OCI-LY7 (cell line): ENCODE measurements at regions not wholly inside any gene's neighbourhood (a gene's known extent, or its start where the extent isn't known, plus 50 kb on each side); places are given as distances from the start of the nearest gene placed in this dataset.

Source experiments
- BruUV-seq: library from RNA; stranded (reverse); fragments of 400-500 nt; replicated peaks from 2 replicates; lab custom pipeline; 2021; lab: Mats Ljungman, UMichigan
- CTCF ChIA-PET: fragments of 300-600 bp; sonication (Branson Sonifier 250); formaldehyde crosslinking; loops from one replicate; lab custom pipeline; 2022; ENCODE audit warnings: antibody characterized with exemption; ENCODE audit not compliant: unreplicated experiment; lab: Charles Lee
- POLR2A ChIA-PET: fragments of 300-600 bp; sonication (Branson Sonifier 250); formaldehyde crosslinking; loops from one replicate; lab custom pipeline; 2022; ENCODE audit warnings: antibody characterized with exemption; lab: Charles Lee
- DNase-seq: peaks from one replicate; pipeline ENCODE4 v3.0.0-alpha.2; 2015; ENCODE audit warnings: low spot score
- H2AFZ ChIP-seq: fragments of 200-600 bp; sonication (generic), shearing (Covaris generic); 2 replicates; pipeline ENCODE4 v1.6.1; 2014; ENCODE audit warnings: mild to moderate bottlenecking, antibody characterized with exemption, low read length, moderate library complexity
- H3K27ac ChIP-seq: fragments of 200-600 bp; sonication (generic); 2 replicates; pipeline ENCODE4 v1.5.1; 2014; ENCODE audit warnings: mixed run types, low read depth, mild to moderate bottlenecking, moderate library complexity, low read length, inconsistent platforms; ENCODE audit not compliant: poor library complexity, severe bottlenecking
- H3K36me3 ChIP-seq: fragments of 200-600 bp; sonication (generic); 2 replicates; pipeline ENCODE4 v1.6.1; 2014; ENCODE audit warnings: mild to moderate bottlenecking, antibody characterized with exemption, low read length, moderate library complexity, mixed read lengths; ENCODE audit not compliant: insufficient read depth
- H3K4me1 ChIP-seq: fragments of 200-600 bp; sonication (generic); 2 replicates; pipeline ENCODE4 v1.5.1; 2014; ENCODE audit warnings: mild to moderate bottlenecking, low read length; ENCODE audit not compliant: insufficient read depth, poor library complexity, severe bottlenecking
- H3K4me2 ChIP-seq: fragments of 200-600 bp; sonication (generic); 2 replicates; pipeline ENCODE4 v1.6.1; 2014; ENCODE audit warnings: mild to moderate bottlenecking, low read length
- H3K4me3 ChIP-seq: fragments of 200-600 bp; sonication (generic); 2 replicates; pipeline ENCODE4 v1.5.1; 2014; ENCODE audit warnings: mild to moderate bottlenecking, low read depth, low read length; ENCODE audit not compliant: poor library complexity, severe bottlenecking
- H3K79me2 ChIP-seq: fragments of 200-600 bp; sonication (generic); 2 replicates; pipeline ENCODE4 v1.6.1; 2016; ENCODE audit warnings: low read depth, mild to moderate bottlenecking, low read length, moderate library complexity, mixed read lengths; ENCODE audit not compliant: insufficient read depth
- H3K9me2 ChIP-seq: fragments of 200-600 bp; sonication (generic); 2 replicates; pipeline ENCODE4 v1.6.1; 2016; ENCODE audit warnings: mild to moderate bottlenecking, low read length, mixed read lengths; ENCODE audit not compliant: insufficient read depth
- H3K9me3 ChIP-seq: fragments of 200-600 bp; sonication (generic); 2 replicates; pipeline ENCODE4 v1.6.1; 2014; ENCODE audit warnings: mild to moderate bottlenecking, mixed run types, low read length, mixed read lengths
- H4K20me1 ChIP-seq: fragments of 200-600 bp; sonication (generic); 2 replicates; pipeline ENCODE4 v1.6.1; 2014; ENCODE audit warnings: mild to moderate bottlenecking, antibody characterized with exemption, low read length, moderate library complexity, mixed read lengths; ENCODE audit not compliant: insufficient read depth
- CTCF ChIP-seq: fragments of 200-600 bp; sonication (generic); conservative IDR thresholded peaks from 2 replicates; pipeline ENCODE4 v1.5.1; 2014; ENCODE audit warnings: mild to moderate bottlenecking, antibody characterized with exemption, low read length, moderate library complexity, mixed read lengths
- EZH2phosphoT487 ChIP-seq: fragments of 200-600 bp; sonication (generic); IDR thresholded peaks from 2 replicates; pipeline ENCODE4 v1.6.1; 2018; ENCODE audit warnings: low read depth, borderline replicate concordance, mild to moderate bottlenecking, mixed run types, antibody characterized with exemption, low read length, moderate library complexity, mixed read lengths
- intact Hi-C: fragments of 100-400 bp; cut with micrococcal nuclease; formaldehyde crosslinking; loops from one replicate; pipeline ENCODE4 v1.10.0; 2022; ENCODE audit not compliant: unreplicated experiment

GRCh38 chr1:117795792-117796191 is 133.6 kb downstream of the GDAP2 start:
- H3K36me3 ChIP-seq = no peaks in the 10 kb centered on the region
- intact Hi-C loops = no loop called here
- H3K4me3 ChIP-seq = no peak overlapping the region
- no peak overlapping the region for H2AFZ ChIP-seq
- H4K20me1 ChIP-seq = no peaks in the 10 kb centered on the region
- no TSS peak for BruUV-seq
- CTCF ChIA-PET = no interaction called here
- no peaks in the 10 kb centered on the region for H3K9me2 ChIP-seq
- no peak for DNase-seq
- H3K79me2 ChIP-seq = no peaks in the 10 kb centered on the region
- H3K4me2 ChIP-seq = no peak overlapping the region
- no peaks in the 10 kb centered on the region for H3K4me1 ChIP-seq
- TF ChIP-seq EZH2phosphoT487 = no peak
- TF ChIP-seq CTCF = no peak
- POLR2A ChIA-PET = no interaction called here
- H3K9me3 ChIP-seq = no peaks in the 10 kb centered on the region
- H3K27ac ChIP-seq = no peak overlapping the region

GRCh38 chr1:117796226-117796625 is 133.2 kb downstream of the GDAP2 start:
- no peak overlapping the region for H3K4me3 ChIP-seq
- intact Hi-C loops = no loop called here
- no peaks in the 10 kb centered on the region for H4K20me1 ChIP-seq
- CTCF ChIA-PET = no interaction called here
- no peaks in the 10 kb centered on the region for H3K9me3 ChIP-seq
- BruUV-seq = no TSS peak
- no peak for DNase-seq
- no peak for TF ChIP-seq EZH2phosphoT487
- no peak for TF ChIP-seq CTCF
- H3K9me2 ChIP-seq = no peaks in the 10 kb centered on the region
- H3K36me3 ChIP-seq = no peaks in the 10 kb centered on the region
- no peaks in the 10 kb centered on the region for H3K4me1 ChIP-seq
- no peak overlapping the region for H2AFZ ChIP-seq
- POLR2A ChIA-PET = no interaction called here
- H3K4me2 ChIP-seq = no peak overlapping the region
- no peak overlapping the region for H3K27ac ChIP-seq
- no peaks in the 10 kb centered on the region for H3K79me2 ChIP-seq

- Histone ChIP-seq H3K79me2 (no peaks in the 10 kb centered on the region), H4K20me1 (no peaks in the 10 kb centered on the region), H3K27ac (no peak overlapping the region), H3K4me2 (no peak overlapping the region), H3K36me3 (no peaks in the 10 kb centered on the region), H3K9me2 (no peaks in the 10 kb centered on the region), H2AFZ (no peak overlapping the region), H3K4me3 (no peak overlapping the region), H3K4me1 (no peaks in the 10 kb centered on the region), H3K9me3 (no peaks in the 10 kb centered on the region)
- ChIA-PET POLR2A (no interaction called here), CTCF (no interaction called here)
- DNase-seq = no peak
- TF ChIP-seq EZH2phosphoT487 (no peak), CTCF (no peak)
- intact Hi-C loops = no loop called here
- no TSS peak for BruUV-seq
Measured at GRCh38 chr1:117798550-117798949, 130.9 kb downstream of the GDAP2 start.
